ENCODE measurements at regions not wholly inside any gene's neighbourhood (a gene's known extent, or its start where the extent isn't known, plus 50 kb on each side); places are given as distances from the start of the nearest gene placed in this dataset.

- H3K27ac ChIP-seq = no peak overlapping the region
- TF ChIP-seq ZFX (IDR thresholded peaks at IDR 0.05) (no peak), CTCF (conservative IDR thresholded peaks at IDR 0.05) (no peak)
Observed at GRCh38 chr15:85318732-85319076, 61.7 kb upstream of the AKAP13 start.

GRCh38 chr15:85324202-85324601 lies 56.2 kb upstream of the AKAP13 start:
- TF ChIP-seq CTCF (conservative IDR thresholded peaks at IDR 0.05) (no peak), ZFX (IDR thresholded peaks at IDR 0.05) (no peak)
- no peak overlapping the region for H3K27ac ChIP-seq

DNA sequence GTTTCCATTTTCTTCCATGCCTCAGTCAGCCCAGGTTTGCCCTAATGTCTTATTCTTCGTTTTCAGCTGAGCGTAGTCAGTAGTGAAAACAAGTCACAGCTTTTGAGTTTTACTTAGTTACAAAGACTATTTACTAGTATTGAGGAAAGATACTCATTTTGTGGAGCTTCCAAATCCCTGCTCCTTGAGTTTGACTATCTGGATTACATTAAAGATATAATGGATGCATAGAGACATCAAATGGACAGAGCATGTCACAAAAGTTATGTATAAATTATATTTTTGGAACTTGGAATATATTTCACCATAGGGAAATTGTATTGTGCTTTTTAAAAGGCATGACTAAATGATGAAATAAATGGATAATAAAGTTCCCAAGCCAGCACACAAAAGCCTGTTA lies 54.6 kb upstream of the AKAP13 start:
- no peak overlapping the region for H3K27ac ChIP-seq
- TF ChIP-seq ZFX (IDR thresholded peaks at IDR 0.05) = no peak

GRCh38 chr15:85326291-85326690 lies 54.1 kb upstream of the AKAP13 start:
- no peak overlapping the region for H3K27ac ChIP-seq
- TF ChIP-seq ZFX (IDR thresholded peaks at IDR 0.05) = no peak

DNA sequence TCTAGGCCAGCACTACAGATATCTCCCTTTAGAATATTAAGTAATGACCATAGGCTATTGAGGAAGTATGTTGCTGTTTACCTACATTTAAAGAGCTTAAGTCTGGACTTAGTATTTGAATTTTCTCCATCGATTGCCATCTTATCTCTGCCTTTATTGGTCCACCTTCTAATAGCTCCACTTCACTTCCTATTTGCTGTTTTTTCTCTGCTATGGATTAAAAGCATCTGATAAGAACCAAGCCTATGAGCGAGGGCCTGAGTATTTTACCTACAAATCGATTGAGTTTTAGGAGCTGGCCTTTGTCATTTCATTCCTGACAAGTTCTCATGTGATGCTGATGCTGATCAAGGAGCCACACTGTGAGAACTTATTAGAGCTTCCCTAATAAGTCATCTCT lies 52.6 kb upstream of the AKAP13 start:
- no peak overlapping the region for H3K27ac ChIP-seq
- TF ChIP-seq ZFX (IDR thresholded peaks at IDR 0.05) = no peak
- no peak for TF ChIP-seq CTCF (conservative IDR thresholded peaks at IDR 0.05)

GRCh38 chr15:85329561-85330422 lies 50.6 kb upstream of the AKAP13 start:
- no peak overlapping the region for H3K27ac ChIP-seq

More at GRCh38 chr15:85329561-85330422, 50.6 kb upstream of the AKAP13 start:
- no peak for TF ChIP-seq CTCF (conservative IDR thresholded peaks at IDR 0.05)

Measured in C4-2B (cell line).